ENCODE measurements at regions not wholly inside any gene's neighbourhood (a gene's known extent, or its start where the extent isn't known, plus 50 kb on each side); places are given as distances from the start of the nearest gene placed in this dataset.

GRCh38 chr17:13181683-13182082, 163.9 kb upstream of the ELAC2 start:
- no peak overlapping the region for H3K4me3 ChIP-seq (ENCODE audit: low read depth, low read length)
- DNase-seq (ENCODE audit: low read depth), result no peak

DNA sequence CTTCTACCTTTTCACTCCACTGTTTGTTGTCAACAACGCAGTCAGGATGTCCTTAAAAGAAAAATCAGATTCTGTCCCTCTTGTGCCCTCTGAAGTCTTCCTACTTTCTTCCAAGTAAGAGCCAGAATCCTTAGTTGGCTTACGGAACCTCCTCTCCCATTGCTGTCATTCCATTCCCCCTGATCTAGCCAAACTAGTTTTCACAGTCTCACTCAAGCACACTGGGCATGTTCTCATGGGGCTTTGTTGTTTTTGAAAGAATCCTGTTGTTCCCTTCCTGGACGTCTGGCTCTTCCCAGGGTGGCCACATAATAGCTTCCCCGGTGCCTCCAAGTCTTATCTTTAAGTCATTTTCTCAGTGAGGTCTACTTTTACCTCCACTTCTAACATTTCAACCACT, 158.6 kb upstream of the ELAC2 start:
- no peak for DNase-seq (ENCODE audit: low read depth)
- no peak overlapping the region for H3K4me3 ChIP-seq (ENCODE audit: low read depth, low read length)
- TF ChIP-seq, protein P1, sequence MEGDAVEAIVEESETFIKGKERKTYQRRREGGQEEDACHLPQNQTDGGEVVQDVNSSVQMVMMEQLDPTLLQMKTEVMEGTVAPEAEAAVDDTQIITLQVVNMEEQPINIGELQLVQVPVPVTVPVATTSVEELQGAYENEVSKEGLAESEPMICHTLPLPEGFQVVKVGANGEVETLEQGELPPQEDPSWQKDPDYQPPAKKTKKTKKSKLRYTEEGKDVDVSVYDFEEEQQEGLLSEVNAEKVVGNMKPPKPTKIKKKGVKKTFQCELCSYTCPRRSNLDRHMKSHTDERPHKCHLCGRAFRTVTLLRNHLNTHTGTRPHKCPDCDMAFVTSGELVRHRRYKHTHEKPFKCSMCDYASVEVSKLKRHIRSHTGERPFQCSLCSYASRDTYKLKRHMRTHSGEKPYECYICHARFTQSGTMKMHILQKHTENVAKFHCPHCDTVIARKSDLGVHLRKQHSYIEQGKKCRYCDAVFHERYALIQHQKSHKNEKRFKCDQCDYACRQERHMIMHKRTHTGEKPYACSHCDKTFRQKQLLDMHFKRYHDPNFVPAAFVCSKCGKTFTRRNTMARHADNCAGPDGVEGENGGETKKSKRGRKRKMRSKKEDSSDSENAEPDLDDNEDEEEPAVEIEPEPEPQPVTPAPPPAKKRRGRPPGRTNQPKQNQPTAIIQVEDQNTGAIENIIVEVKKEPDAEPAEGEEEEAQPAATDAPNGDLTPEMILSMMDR (IDR thresholded peaks at IDR 0.05; ENCODE audit: insufficient read depth, low read depth, low read length), result no peak

More at GRCh38 chr17:13181683-13182082, 163.9 kb upstream of the ELAC2 start:
- TF ChIP-seq, protein P1 (IDR thresholded peaks at IDR 0.05; ENCODE audit: insufficient read depth, low read depth, low read length), result no peak

DNA sequence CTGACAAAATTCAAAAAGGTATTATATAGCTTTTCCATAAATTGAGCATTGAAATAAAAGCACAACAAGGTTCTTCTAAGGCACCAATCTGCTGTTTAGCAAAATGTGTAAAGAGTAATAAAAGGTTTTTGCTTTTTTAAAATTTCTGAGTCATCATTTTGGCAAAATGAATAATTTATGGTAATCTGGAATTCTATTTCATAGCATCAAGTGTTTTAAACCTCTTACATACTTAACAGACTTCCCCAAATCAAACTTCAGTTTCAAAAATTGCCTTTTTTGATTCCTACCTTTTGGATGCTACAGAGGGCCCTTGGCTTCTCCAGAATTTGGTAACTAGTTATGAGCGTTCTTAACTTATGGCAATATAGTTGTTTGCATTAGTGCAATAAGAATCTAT, 154.0 kb upstream of the ELAC2 start:
- DNase-seq (ENCODE audit: low read depth), result no peak
- no peak overlapping the region for H3K4me3 ChIP-seq (ENCODE audit: low read depth, low read length)
- TF ChIP-seq, protein P1 (IDR thresholded peaks at IDR 0.05; ENCODE audit: insufficient read depth, low read depth, low read length), result no peak

GRCh38 chr17:13162361-13162760, 144.5 kb upstream of the ELAC2 start:
- TF ChIP-seq, protein P1 (IDR thresholded peaks at IDR 0.05; ENCODE audit: insufficient read depth, low read depth, low read length), result no peak

GRCh38 chr17:13160790-13161189, 143.0 kb upstream of the ELAC2 start:
- TF ChIP-seq, protein P1 (IDR thresholded peaks at IDR 0.05; ENCODE audit: insufficient read depth, low read depth, low read length), result no peak
- no peak for DNase-seq (ENCODE audit: low read depth)
- H3K4me3 ChIP-seq (ENCODE audit: low read depth, low read length), result no peak overlapping the region

More at GRCh38 chr17:13162361-13162760, 144.5 kb upstream of the ELAC2 start:
- H3K4me3 ChIP-seq (ENCODE audit: low read depth, low read length), result no peak overlapping the region
- no peak for DNase-seq (ENCODE audit: low read depth)

DNA sequence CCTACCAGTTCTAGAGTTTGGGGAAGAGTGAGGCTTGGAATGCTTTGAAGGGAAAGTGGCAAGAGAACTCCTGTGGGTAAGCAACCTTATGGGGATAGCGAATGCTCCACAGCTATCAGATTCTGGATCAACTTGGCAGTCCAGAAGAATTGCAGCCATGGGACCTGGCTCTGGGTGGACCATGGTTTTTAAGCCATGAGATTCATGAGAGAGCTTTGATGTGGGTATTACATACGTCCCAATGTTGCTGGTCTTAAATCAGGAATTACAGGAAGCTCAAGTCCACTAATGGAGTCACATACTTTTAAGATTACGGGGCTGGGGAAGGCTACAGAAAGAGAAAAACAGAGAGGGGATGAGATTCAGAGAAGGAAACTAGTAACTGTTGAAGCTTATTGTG, 142.5 kb upstream of the ELAC2 start:
- TF ChIP-seq, protein P1 (IDR thresholded peaks at IDR 0.05; ENCODE audit: insufficient read depth, low read depth, low read length), result no peak
- H3K4me3 ChIP-seq (ENCODE audit: low read depth, low read length), result no peak overlapping the region
- no peak for DNase-seq (ENCODE audit: low read depth)

- H3K4me3 ChIP-seq (ENCODE audit: low read depth, low read length), result no peak overlapping the region
- TF ChIP-seq, protein P1 (IDR thresholded peaks at IDR 0.05; ENCODE audit: insufficient read depth, low read depth, low read length), result no peak
- no peak for DNase-seq (ENCODE audit: low read depth)
These were observed 140.8 kb upstream of the ELAC2 start for GRCh38 chr17:13158494-13159240.
